SH-SY5Y (cell line): ENCODE measurements at regions not wholly inside any gene's neighbourhood (a gene's known extent, or its start where the extent isn't known, plus 50 kb on each side); places are given as distances from the start of the nearest gene placed in this dataset.

Experiments
- GATA2 ChIP-seq: IDR thresholded peaks from 2 replicates; pipeline ENCODE4 v1.6.1; 2011; ENCODE audit warnings: mild to moderate bottlenecking, low read depth, low read length
- GATA3 ChIP-seq: IDR thresholded peaks from 2 replicates; pipeline ENCODE4 v1.6.1; 2011; ENCODE audit warnings: low read depth, mild to moderate bottlenecking, low read length, moderate library complexity

- TF ChIP-seq GATA2 (no peak), GATA3 (no peak)
Measured at GRCh38 chr16:85250147-85250463, 137.8 kb upstream of the CIBAR2 start.
